Cardiac septum (tissue), 1 donor: ENCODE measurements at regions not wholly inside any gene's neighbourhood (a gene's known extent, or its start where the extent isn't known, plus 50 kb on each side); places are given as distances from the start of the nearest gene placed in this dataset.

Experiments
- DNase-seq: peaks from one replicate; pipeline ENCODE4 v3.0.0-alpha.2; 2020; ENCODE audit warnings: low spot score
- intact Hi-C: fragments of 100-400 bp; cut with DNase I; formaldehyde crosslinking; loops from one replicate; pipeline ENCODE4 v1.14.0; 2022
- donor health status: DM: no; HTN: no; CAD: no.

DNA sequence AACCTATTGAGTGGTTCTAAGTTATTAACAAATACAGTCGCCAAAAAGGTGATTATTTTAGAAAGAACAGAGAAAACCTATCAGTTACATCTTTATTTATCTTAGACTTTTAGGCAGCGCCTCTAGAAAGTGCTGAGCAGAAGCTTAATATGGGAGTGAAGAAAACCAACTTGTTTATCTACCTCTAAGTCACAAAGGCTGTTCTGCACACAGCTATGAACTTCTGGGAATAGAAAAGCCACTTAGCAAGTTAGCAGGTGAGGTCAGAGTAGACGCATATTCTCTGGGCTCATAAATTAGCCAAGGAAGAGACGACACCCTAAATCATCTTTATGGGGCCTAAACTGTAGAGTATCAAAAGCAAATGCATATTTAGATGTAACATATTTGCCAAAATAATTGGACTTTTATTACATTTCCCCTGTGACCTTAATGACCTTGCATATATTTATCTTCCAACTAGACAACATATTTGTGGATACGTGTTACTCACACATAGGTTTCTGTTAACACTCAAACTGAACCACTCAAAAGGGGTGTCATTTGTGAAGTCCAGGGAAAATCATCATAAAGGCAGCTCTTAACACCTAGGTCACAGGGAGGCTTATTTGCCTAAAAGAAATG lies 267.1 kb downstream of the ADGB start:
- DNase-seq: no peak
- intact Hi-C loops: no loop called here

GRCh38 chr6:146866731-146867414 lies 268.1 kb downstream of the ADGB start:
- no peak for DNase-seq
- intact Hi-C loops: no loop called here

DNA sequence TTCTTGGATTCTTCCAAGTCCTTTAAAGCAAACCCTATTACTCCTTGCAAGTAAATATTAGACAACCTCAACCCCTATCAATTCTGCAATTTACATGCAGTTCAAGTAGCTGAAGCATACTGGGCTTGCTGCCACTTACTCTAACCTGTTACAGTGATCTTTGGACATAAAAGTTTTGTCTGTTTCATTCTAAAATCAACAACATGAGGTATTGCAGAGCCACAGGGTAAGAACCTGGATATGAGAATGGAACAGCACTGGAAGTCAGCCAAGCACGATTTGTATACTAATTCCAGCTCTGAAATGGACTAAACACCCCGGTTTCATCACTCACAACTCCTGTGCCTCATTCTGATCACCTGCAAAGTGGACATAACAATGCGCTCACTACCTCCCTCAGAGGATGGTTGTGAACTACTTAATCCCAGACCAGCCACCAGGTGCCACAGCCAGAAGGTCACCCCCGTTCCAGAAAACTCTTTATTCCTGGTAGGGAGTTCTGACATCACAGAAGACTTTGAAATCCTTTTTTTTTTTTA lies 270.0 kb downstream of the ADGB start:
- DNase-seq: no peak
- intact Hi-C loops: no loop called here

DNA sequence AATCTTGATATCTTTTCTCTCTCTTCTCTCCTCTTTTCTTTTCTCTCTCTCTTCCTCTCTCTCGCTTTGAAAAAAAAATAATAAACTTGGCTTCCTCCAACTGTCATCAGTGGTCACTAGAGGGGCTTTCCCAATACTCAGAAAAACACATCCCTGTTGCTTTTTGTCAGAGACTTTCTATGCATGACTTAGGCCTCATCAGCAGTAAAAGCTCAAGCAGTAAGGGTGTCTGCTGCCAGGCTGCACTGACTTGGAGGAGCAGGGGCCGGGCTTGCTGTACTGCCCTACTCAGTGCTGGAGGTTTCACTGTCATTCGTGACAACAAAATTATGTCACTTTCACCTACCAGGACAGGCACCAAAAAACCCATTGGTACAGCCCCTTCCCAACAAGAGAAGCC lies 272.0 kb downstream of the ADGB start:
- no peak for DNase-seq
- intact Hi-C loops: no loop called here

DNA sequence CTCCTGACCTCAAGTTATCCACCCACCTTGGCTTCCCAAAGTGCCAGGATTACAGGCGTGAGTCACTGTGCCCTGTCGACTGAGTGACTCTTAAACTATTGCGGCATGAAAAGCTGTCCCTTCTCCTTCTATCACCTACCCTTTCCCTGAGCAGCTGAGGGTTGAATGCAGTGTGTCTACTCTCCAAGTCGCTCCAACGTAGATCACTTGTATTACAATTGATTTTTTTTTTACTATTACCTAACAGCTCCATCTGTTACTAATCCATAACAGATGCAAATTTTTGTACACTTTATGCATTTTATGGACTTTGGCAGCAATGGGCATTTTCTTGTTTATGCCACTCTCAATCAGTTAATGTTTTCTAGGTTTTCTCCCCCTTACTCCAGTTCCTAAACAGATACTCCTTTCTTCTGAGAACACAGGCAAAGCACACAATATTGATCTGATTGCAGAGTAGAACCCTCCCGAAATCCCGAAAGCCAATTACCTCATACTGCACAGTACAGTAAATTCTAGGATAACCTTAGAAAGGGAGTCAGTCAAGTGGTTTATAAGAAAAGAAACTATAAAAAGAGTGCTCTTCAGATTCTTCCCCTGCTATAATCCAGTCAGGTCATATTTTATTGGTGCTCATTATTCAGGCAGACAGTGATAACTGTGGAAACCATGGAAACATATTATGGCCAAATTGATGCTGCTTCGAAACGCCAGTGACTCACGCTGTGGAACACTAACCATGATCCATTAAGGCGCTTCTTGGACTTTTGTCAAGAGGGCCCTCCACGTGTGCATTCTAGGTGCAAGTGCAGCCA lies 273.0 kb downstream of the ADGB start:
- intact Hi-C loops: no loop called here
- no peak for DNase-seq

DNA sequence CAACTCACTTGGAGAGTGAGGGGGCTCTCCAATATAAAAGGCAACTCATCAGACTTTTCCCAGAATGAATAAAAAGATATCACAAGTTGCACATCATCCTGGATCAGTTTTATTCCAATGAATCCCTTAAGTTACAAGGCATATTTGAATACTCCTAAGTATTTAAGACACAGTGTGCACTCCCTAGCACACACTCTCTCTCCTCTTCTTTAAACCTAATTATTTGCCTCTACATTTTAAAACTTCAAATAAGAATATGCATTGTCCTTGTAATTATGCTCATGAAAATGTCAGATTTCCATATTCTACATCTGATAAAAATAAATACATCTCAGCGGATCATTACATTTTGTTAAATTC lies 273.6 kb downstream of the ADGB start:
- intact Hi-C loops: no loop called here

DNA sequence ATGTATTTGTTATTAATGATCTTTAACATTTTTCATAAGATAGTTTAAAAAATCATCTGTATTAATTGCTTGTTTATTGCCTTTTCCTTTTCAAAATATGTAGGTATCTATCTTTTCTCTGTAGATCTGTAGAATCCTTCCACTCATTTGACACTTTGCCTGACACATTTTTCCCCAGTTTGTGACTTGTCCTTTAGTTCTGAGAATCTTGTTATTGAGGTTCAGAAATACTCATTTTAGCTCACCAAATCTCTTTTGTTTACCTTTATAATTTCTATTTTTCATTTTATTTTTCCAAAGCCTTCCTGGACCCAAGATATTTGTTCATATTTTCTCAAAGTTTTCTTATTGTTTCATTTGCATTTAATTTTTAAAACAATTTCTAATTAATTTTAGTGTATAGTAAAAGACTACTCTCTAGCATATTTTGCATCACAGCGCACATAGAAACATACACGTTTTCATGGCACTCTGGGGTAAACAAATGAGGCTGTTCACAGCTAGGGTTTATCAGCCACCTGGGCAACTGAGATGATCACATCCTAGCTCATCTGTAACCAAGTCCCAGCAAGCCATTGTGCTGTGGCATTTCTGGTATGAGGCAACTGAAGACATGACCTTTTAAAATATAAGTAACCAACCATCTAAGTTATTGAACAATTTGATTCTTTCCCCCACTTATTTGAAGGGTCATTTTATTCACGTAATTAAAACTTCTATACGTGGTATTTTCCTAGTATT lies 275.7 kb downstream of the ADGB start:
- intact Hi-C loops: no loop called here

More for the DNA sequence above, 273.6 kb downstream of the ADGB start:
- DNase-seq: no peak

GRCh38 chr6:146875927-146876270 lies 277.1 kb downstream of the ADGB start:
- intact Hi-C loops: no loop called here
- DNase-seq: no peak

More for the DNA sequence above, 275.7 kb downstream of the ADGB start:
- DNase-seq: no peak

GRCh38 chr6:146876271-146877151 lies 277.7 kb downstream of the ADGB start:
- DNase-seq: no peak
- intact Hi-C loops: no loop called here

- intact Hi-C loops: no loop called here
- no peak for DNase-seq
Measured at GRCh38 chr6:146878168-146878951, 279.6 kb downstream of the ADGB start.

DNA sequence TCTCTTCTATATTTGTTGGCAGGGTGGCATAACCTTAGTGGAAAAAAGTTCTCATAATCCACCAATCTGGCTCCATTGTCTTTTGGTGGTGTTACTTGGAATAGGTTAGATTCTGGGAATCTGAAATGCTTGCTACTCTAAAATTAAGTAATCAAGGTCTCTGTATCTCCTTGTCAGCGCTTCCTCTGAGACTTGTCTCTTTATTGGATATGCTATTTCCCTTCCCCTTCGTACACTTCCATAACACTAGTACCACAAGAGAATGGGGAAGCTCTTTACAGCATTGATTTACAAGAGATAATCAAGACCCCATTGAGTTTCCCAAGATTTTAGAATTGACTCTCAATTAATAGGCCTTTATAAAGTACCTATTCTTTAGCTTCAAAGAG lies 280.2 kb downstream of the ADGB start:
- intact Hi-C loops: no loop called here
- no peak for DNase-seq

DNA sequence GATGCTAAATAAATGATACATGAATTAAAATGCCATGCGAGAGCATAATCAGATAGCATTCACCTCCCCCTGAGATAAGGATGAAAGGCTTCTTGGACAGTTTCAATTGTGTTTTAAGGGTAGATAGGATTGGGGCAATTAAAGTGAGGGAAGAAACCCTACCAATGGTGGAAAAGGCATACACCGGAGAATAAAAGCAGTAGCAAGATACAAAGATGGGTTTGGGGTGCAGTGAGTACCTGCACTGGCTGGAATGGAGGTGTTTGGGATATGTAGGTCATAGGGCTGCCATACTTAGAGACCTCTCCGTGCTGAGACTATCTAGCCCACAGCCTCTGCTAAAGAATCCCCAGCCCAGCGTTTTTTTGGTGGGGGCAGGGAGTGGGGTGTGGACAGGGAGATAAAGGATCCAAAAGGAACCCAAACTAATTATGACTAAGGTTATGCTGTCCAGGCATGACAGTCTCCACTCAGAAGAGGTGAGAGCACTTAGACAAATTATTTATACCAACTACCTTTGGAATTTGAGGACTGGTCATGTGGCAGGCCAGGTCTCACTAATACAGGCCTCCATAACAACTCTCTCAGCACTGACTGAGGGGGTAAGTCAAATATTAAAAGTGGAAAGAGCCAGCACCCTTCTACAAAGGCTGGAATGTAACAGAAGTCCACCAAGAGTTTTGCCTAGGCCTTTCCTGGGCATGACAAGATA lies 280.8 kb downstream of the ADGB start:
- intact Hi-C loops: no loop called here
- DNase-seq: no peak

DNA sequence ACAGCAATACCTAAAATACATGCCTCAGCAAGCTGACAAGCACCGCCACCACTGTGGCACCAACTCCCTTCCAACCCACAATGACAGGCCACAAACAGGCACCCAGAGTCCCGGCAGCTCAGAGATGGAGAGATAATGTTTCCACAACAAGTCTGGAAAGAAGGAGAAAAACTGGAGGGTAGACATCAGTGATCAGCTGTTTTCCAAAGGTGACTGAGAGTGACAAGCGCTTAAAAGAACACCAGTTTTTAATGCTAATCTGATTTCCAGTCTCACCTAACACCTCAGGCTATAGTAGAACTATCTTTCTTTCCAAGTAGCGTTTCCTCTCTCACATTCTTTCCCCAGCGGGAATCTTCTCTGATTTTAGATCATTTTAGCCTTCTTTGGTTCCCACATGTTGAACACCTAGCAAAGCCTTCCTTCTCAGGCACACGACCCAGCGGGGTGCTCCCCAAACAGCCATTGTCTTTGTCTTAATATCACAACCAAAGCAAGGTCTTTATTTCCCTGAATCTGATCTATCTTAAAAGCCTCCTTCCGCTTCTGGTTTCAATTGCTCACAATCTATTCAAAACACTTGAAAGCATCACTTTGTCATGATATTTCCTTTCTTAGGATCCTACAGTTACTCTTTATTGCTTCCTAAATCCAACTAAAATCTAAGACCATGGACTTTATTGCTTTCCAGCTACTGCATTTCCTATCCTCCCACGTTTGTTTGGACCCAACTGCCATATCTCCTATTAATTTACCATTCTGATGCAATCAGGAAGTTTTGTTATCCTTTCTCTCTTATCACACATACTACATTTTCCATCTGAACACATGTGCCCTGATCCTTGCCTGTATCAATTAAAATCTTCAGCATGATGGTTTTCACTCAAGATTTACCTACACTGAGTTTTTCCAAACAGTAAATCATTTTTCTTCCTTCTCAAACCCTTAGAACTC lies 282.7 kb downstream of the ADGB start:
- intact Hi-C loops: no loop called here
- DNase-seq: no peak

DNA sequence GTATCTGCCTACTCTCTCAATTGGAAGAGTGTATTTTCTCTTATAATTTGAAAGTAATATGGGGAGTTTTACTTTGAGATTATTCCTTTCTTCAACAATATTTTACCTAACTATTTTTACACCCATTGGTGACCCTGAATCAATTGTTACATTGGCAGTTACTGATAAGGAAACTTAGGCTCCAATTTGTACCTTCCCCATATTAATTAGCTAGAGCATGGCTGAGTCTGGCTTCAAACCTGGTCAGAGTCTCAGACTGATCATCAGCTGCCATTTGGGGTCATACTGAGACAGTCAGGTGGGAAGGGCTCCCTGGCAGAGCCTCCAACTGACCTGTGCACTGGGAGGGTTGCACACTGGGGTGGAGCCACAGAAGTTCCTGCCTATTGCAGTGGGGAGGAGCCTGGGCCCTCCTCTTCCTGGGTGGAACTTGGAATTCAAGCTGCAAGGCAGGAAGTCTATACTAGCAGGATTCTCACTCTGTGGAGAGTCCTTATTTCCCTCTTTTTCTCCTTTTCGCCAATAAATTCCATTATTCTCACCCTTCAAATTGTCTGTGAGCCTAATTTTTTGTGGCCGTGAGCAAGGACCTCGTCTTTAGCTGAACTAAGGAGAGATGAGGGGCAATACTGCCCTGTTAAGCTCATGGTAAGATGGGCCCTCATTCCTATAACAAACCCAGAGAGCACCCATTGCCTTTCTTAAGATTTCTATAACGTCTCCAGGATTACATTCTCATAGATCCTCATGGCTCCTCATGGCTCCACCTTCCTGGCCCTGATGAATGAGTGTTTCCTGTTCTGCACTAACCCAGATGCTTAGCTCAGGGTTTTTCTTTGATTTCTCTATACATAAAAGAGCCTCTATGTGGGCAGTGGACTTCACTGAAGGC lies 285.1 kb downstream of the ADGB start:
- intact Hi-C loops: no loop called here
- no peak for DNase-seq

- DNase-seq: no peak
- intact Hi-C loops: no loop called here
Measured at GRCh38 chr6:146884728-146885127, 286.0 kb downstream of the ADGB start.
